Endodermal cell (in vitro differentiated cells): ENCODE measurements at regions not wholly inside any gene's neighbourhood (a gene's known extent, or its start where the extent isn't known, plus 50 kb on each side); places are given as distances from the start of the nearest gene placed in this dataset.
"Not testable (repeated sequence)": the region's sequence is repeated elsewhere in the genome, so short reads cannot be mapped to it uniquely, and the experiment has no call there.

Experiments
- DNase-seq: peaks from one replicate; pipeline ENCODE4 v3.0.0-alpha.2; 2017
- H3K27ac ChIP-seq: 2 replicates; pipeline ENCODE4 v1.5.1; 2013; ENCODE audit warnings: mild to moderate bottlenecking, low read depth, low read length, moderate library complexity
- H3K27me3 ChIP-seq: 2 replicates; pipeline ENCODE4 v1.6.1; 2013; ENCODE audit warnings: mild to moderate bottlenecking, low read length, moderate library complexity; ENCODE audit not compliant: insufficient read depth, control insufficient read depth, poor library complexity, severe bottlenecking
- H3K36me3 ChIP-seq: 2 replicates; pipeline ENCODE4 v1.7.0; 2013; ENCODE audit warnings: mild to moderate bottlenecking, low read length, moderate library complexity; ENCODE audit not compliant: control insufficient read depth, insufficient read depth
- H3K4me1 ChIP-seq: one replicate; pipeline ENCODE4 v1.7.0; 2013; ENCODE audit warnings: low read length; ENCODE audit not compliant: control insufficient read depth, insufficient read depth
- H3K4me3 ChIP-seq: 2 replicates; pipeline ENCODE4 v1.5.1; 2013; ENCODE audit warnings: mild to moderate bottlenecking, low read length, moderate library complexity
- H3K9ac ChIP-seq: 2 replicates; pipeline ENCODE4 v1.6.1; 2013; ENCODE audit warnings: mild to moderate bottlenecking, low read length, moderate library complexity; ENCODE audit not compliant: poor library complexity, severe bottlenecking; ENCODE audit errors: extremely low read depth
- H3K9me3 ChIP-seq: 2 replicates; pipeline ENCODE4 v1.6.1; 2013; ENCODE audit warnings: mild to moderate bottlenecking, low read length, moderate library complexity; ENCODE audit not compliant: control insufficient read depth
- H3K27ac Mint-ChIP-seq: 2 replicates; pipeline ENCODE4 v1.8.0; 2020; ENCODE audit warnings: mixed read lengths
- H3K27me3 Mint-ChIP-seq: 2 replicates; pipeline ENCODE4 v1.8.0; 2021; ENCODE audit warnings: mild to moderate bottlenecking, mixed read lengths; ENCODE audit not compliant: insufficient read depth
- H3K36me3 Mint-ChIP-seq: 2 replicates; pipeline ENCODE4 v1.8.0; 2020; ENCODE audit warnings: low read depth, mixed read lengths
- H3K4me1 Mint-ChIP-seq: 2 replicates; pipeline ENCODE4 v1.8.0; 2020; ENCODE audit warnings: mixed read lengths
- H3K4me3 Mint-ChIP-seq: 2 replicates; pipeline ENCODE4 v1.8.0; 2020; ENCODE audit warnings: mild to moderate bottlenecking, moderate library complexity, mixed read lengths
- H3K9me3 Mint-ChIP-seq: 2 replicates; pipeline ENCODE4 v1.8.0; 2020; ENCODE audit warnings: mild to moderate bottlenecking, mixed read lengths
- CTCF ChIP-seq: fragments of 200-600 bp; sonication (generic); conservative IDR thresholded peaks from 2 replicates; pipeline ENCODE4 v1.5.0; 2021; ENCODE audit warnings: antibody characterized with exemption, mild to moderate bottlenecking
- WGBS, 2 experiments: methylation state at CpG; one replicate each; pipeline versions ENCODE4 v1.1.5 to v1.1.7; 2013; ENCODE audit warnings: missing lambda C conversion rate in 2 of 2, mixed read lengths in 1 of 2; ENCODE audit not compliant: insufficient coverage in 1 of 2, insufficient read length in 1 of 2; 5-methylcytosine and 5-hydroxymethylcytosine counted together

- H3K27ac ChIP-seq, H3K27me3 ChIP-seq, H3K9me3 Mint-ChIP-seq, H3K27ac Mint-ChIP-seq, DNase-seq, H3K9me3 ChIP-seq, H3K36me3 Mint-ChIP-seq, H3K4me3 ChIP-seq, H3K27me3 Mint-ChIP-seq, H3K9ac ChIP-seq, H3K4me3 Mint-ChIP-seq, H3K36me3 ChIP-seq, H3K4me1 Mint-ChIP-seq, H3K4me1 ChIP-seq: not testable (repeated sequence)
- 90 to 100% methylated on average over 3 to 25 of the region's 32 CpGs for WGBS, 2 experiments
Measured at GRCh38 chr7:5121256-5121655, 68.8 kb upstream of the WIPI2 start.

- not testable (repeated sequence) for H3K9me3 ChIP-seq, H3K4me1 ChIP-seq, H3K4me3 ChIP-seq, H3K27ac Mint-ChIP-seq, H3K36me3 ChIP-seq, H3K4me3 Mint-ChIP-seq, H3K36me3 Mint-ChIP-seq, DNase-seq, H3K9ac ChIP-seq, H3K27ac ChIP-seq, H3K27me3 Mint-ChIP-seq, H3K9me3 Mint-ChIP-seq, H3K27me3 ChIP-seq, H3K4me1 Mint-ChIP-seq
- WGBS, 2 experiments, result 71 to 90% methylated on average over 4 to 5 of the region's 8 CpGs
Measured at GRCh38 chr7:5131238-5131637, 58.8 kb upstream of the WIPI2 start.

- Mint-ChIP-seq H3K9me3 (no peaks in the 10 kb centered on the region), H3K27ac (no peak overlapping the region), H3K27me3 (peaks cover 4% of the 10 kb centered on the region), H3K36me3 (no peaks in the 10 kb centered on the region), H3K4me3 (no peak overlapping the region), H3K4me1 (no peaks in the 10 kb centered on the region)
- Histone ChIP-seq H3K4me3 (no peak overlapping the region), H3K27me3 (no peaks in the 10 kb centered on the region), H3K9ac (no peak overlapping the region), H3K4me1 (no peaks in the 10 kb centered on the region), H3K9me3 (no peaks in the 10 kb centered on the region), H3K36me3 (no peaks in the 10 kb centered on the region), H3K27ac (no peak overlapping the region)
- 38 to 78% methylated on average over 2 to 7 of the region's 7 CpGs for WGBS, 2 experiments
- no peak for DNase-seq
- no peak for TF ChIP-seq CTCF
Measured at GRCh38 chr7:5132539-5132938, 57.5 kb upstream of the WIPI2 start.

- Mint-ChIP-seq H3K27ac (no peak overlapping the region), H3K27me3 (peaks cover 4% of the 10 kb centered on the region), H3K9me3 (no peaks in the 10 kb centered on the region), H3K4me1 (no peaks in the 10 kb centered on the region), H3K4me3 (no peak overlapping the region), H3K36me3 (no peaks in the 10 kb centered on the region)
- TF ChIP-seq CTCF, result peak; percentile 80
- DNase-seq, result peak; percentile 87
- Histone ChIP-seq H3K4me3 (no peak overlapping the region), H3K4me1 (no peaks in the 10 kb centered on the region), H3K36me3 (no peaks in the 10 kb centered on the region), H3K27ac (no peak overlapping the region), H3K9me3 (no peaks in the 10 kb centered on the region), H3K9ac (no peak overlapping the region), H3K27me3 (no peaks in the 10 kb centered on the region)
- WGBS, 2 experiments, result 50 to 61% methylated on average over 2 to 7 of the region's 7 CpGs
Measured at GRCh38 chr7:5139998-5140397, 50.0 kb upstream of the WIPI2 start.
